NOMO-1 treated with DMSO at 0.1 percent for 48 hours (cell line): ENCODE measurements at regions not wholly inside any gene's neighbourhood (a gene's known extent, or its start where the extent isn't known, plus 50 kb on each side); places are given as distances from the start of the nearest gene placed in this dataset.
A peak's percentile ranks its signal among the peaks of the same experiment; 100 is the strongest.
"Not testable (repeated sequence)": the region's sequence is repeated elsewhere in the genome, so short reads cannot be mapped to it uniquely, and the experiment has no call there.

ENCODE experiments used
- DNase-seq: peaks from one replicate; lab custom pipeline; 2025; ENCODE audit not compliant: unreplicated experiment; lab: John Stamatoyannopoulos, UW

DNA sequence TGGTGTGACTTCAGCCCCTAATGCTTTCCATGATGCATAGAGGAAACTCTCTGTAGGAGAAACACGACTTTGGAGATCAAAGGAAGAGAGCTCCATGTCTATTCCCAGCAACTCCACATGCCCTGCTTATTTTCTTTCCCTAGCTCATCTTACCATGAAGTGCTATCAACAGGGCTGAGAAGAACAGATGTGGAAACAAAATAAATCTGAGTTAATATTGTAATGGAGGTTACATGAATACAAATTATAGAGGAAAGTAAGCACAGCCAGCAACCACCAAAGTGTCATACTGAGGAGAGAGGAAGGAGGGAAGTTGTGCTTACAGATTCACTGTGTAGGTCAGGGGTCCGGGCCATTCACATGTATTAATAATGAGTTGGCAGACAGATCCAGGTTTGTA, 157.5 kb downstream of the RFPL4B start:
- DNase-seq: no peak

DNA sequence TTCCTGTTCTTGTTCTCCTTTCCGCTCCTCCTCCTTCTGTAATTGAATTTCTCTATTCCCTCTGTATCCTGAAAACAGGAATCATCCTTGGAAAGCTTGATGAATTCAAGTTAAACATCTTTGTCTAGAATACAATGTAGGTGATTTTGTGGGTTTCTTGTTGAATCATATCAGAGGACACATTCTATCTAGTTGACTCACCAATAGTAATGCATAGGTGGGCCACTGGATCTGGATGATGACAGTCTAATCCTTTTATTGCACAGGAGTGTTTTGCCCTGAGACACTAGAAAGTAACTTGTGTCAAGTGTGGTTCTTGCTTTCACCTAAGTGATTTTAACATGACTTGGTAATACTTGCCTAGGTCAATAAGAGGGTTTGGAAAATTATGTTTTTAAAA, 164.3 kb downstream of the RFPL4B start:
- DNase-seq: no peak

DNA sequence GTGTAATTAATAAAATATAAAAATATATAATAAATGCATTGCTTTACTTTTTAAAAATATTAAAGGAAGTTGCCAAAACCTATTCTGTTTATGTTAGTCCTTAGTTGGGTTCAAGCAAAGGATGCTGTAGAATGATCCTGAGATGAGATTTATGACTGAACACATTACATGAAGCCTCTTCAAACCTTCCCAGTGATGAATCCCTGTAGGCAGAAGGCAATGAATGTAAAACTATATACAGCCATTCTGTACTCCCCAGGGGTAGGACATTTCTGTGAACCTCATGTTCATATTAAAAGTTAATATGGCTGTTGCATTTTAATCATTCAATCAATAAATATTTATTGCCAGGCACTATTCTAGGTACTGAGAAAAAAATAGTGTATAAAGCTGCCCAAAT, 166.0 kb downstream of the RFPL4B start:
- DNase-seq: no peak

DNA sequence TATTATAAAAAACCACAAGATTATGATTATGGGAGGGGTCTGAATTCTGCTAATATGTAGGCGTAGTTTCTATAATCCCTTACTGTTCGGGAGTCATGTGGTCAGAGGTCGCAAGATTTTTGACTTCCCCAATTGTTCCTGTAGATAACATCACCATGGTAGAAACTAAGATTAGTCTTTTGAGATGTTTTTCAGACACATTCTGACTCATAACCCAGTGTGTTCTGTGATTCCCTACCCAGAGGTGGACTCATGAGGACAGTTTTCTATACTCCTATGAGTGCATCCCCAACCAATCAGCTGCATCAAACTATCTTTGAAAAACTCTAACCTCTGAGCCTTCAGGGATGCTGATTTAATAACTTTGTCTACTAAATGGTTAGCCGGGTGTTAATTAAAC, 175.5 kb downstream of the RFPL4B start:
- DNase-seq: peak; percentile 50

DNA sequence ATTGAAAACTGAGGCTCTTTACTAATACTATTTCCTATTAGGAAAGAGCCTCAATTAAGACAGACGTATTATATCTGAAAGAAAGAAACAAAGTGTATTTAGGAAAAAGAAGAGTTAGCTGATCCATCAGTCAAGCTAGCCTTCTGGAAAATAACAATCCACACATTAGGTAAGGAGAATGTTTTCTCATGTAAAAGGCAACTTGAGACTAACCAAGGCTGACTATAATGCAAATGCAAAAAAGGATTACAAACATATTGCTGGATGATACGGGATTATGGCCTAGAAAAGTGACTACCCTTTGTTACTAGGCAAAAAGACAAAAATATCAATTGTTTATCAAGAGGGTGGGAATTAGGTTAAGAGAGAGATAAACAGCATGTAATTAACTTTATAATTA, 176.9 kb downstream of the RFPL4B start:
- DNase-seq: no peak

DNA sequence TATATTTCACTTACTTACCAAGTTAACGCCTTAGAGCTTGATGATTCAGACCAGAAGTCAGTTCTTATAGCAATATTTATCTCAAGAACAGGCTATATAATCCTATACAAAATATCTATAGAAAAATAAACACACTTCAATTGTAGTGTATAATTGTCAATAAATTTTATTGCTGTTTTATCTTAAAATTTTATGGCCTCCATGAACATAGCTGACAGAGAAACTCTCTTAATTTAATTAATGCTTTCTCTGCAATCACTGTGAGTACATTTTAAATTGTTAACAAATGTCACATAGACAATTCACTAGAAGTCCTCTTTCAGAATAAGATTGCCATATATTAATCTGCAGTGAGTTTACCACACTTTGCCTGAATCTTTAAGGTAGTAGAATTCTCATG, 178.6 kb downstream of the RFPL4B start:
- DNase-seq: no peak

DNA sequence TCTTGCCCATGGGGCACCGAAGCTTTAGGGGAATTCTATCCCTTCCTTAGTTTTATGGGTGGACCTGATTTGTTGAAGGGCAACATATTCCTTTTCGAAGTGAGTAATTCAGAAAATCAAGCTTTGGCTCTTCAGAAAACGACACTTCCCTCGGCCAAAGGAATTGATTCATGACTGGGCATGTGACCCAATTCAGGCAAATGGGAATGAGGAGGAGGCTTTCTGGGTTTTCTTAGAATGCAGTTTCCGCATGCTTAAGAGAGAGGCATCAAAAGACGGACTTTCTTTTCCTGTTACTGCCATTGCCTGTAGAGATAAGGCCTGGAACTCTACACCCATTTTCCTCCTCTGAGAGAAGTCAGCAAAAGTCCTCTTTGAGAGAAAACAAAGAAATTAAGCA, 179.5 kb downstream of the RFPL4B start:
- no peak for DNase-seq

DNA sequence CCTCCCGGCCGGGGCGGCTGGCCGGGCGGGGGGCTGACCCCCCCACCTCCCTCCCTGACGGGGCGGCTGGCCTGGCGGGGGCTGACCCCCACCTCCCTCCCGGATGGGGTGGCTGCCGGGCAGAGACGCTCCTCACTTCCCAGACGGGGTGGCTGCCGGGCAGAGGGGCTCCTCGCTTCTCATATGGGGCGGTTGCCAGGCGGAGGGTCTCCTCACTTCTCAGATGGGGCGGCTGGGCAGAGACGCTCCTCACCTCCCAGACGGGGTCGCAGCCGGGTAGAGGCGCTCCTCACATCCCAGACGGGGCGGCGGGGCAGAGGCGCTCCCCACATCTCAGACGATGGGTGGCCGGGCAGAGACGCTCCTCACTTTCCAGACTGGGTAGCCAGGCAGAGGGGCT, 181.2 kb downstream of the RFPL4B start:
- DNase-seq: not testable (repeated sequence)

DNA sequence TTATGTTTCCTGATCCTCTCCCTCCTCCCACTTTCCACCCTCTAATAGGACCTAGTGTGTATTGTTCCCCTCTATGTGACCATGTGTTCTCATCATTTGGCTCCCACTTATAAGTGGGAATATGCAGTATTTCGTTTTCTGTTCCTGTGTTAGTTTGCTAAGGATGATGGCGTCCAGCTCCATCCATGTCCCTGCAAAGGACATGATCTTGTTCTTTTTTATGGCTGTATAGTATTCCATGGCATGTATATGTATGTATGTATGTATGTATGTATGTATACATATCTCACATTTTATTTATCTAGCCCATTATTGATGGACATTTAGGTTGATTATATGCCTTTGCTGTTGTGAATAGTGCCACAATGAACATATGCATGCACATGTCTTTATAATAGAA, 188.7 kb downstream of the RFPL4B start:
- DNase-seq: no peak

DNA sequence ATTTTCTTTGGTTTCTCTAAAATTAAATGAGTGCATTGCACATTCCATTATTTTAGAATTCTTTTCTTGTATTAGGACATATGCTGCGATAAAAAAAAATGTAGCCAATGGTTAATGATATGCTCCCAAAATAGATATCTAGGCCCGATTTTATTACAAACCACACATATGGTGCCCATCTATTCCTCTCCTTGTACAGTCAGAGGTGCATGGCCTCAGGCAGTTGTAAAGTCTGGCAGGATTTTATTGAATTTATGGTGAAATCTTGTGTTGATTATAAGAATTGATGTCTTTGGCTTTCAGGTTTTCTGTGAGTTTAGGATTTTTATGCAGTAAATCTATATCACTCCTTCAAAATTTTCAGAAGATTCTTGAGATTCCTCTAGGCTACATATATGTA, 192.2 kb downstream of the RFPL4B start:
- no peak for DNase-seq

DNA sequence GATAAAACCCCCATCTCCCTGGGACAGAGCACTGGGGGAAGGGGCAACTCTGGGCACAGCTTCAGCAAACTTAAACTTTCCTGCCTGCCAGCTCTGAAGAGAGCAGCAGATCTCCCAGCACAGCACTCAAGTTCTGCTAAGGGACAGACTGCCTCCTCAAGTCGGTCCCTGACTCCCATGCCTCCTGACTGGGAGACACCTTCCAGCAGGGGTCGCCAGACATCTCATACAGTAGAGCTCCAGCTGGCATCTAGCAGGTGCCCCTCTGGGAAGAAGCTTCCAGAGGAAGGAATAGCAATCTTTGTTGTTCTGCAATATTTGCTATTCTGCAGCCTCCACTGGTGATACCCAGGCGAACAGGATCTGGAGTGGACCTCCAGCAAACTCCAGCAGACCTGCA, 194.7 kb downstream of the RFPL4B start:
- not testable (repeated sequence) for DNase-seq

DNA sequence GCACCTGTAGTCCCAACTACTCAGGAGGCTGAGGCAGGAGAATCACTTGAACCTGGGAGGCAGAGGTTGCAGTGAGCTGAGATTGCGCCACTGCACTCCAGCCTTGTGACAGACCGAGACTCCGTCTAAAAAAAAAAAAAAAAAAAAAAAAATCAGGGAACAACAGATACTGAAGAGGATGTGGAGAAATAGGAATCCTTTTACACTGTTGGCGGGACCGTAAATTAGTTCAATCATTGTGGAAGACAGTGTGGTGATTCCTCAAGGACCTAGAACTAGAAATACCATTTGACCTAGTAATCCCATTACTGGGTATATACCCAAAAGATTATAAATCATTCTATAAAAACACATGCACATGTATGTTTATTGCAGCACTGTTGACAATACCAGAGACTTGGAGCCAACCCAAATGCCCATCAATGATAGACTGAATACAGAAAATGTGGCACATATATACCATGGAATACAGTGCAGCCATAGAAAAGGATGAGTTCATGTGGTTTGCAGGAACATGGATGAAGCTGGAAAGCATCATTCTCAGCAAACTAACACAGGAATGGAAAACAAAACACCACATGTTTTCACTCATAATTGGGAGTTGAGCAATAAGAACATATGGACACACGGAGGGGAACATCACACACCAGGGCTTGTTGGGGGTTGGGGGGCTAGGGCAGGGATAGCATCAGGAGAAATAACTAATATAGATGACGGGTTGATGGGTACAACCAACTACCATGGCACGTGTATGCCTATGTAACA, 200.4 kb downstream of the RFPL4B start:
- DNase-seq: not testable (repeated sequence)

DNA sequence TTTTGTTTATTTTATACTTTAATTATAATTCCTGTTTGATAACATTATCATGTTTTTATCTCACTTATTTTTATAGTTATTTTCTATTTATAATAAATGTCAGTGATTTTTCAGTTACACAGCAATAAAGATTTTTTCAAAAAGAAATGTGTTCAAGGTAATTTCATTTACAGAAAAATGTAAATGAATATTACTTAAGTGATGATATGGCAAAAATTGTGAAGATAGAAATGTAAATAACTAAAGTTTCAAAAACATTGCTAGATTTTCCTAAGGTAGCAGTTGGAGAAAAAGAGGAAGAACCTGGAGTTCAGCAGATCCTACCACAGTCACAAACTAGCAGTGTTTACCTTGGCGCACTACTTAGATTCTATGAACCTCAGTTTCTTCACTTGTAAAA, 202.6 kb downstream of the RFPL4B start:
- no peak for DNase-seq

DNA sequence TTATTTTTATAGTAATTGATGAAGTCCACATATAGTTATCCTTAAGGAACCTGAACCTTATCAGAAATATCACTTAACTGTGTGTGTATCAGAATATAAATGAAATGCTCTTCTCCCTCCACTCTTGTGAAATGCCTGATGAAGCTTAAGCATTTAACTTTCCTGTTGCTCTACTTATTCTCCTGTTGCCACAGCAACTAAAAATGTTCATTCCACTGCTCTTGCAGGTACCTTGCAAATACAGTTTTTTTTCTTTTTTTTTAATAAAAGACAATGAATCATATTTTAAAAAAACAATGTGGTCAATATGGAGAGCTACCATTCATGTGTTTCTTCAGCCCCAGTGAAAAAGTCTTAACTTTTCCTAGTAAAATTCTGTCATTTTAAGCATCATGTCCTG, 210.3 kb downstream of the RFPL4B start:
- no peak for DNase-seq

DNA sequence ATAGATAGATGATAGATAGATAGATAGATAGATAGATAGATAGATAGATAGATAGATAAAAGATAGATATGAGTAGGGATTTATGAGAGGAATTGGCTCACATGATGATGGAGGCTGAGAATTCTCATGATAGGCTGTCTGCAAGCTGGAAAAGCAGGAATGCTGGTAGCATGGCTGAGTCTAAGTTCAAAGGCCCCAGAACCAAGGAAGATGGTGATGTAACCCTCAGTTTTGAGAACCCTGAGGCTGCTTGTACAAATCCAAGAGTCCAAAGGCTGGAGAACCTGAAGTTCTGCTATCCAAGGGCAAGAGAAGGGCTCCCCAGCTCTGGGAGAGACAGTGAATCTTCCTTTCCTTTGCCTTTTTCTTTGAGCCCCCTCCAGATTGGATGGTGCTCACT, 210.8 kb downstream of the RFPL4B start:
- DNase-seq: no peak

DNA sequence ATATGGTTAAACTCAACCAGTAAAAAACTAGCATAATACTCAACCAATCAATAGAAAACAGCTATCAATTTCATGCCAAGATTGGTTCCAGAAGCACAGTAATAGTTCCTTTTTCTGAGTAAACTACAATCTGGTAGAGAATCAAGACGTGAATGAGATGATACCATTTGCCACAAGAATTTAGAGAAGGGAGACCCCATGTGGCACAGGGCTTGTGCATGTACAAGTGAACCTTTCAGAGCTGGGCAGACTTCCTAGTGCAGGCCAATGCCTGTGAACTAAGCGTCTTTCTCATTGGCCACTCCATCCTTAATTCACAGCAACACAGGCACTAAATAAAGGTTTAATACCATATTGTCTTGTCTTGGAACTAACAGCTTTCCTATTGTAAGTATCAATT, 213.5 kb downstream of the RFPL4B start:
- DNase-seq: peak; percentile 48

DNA sequence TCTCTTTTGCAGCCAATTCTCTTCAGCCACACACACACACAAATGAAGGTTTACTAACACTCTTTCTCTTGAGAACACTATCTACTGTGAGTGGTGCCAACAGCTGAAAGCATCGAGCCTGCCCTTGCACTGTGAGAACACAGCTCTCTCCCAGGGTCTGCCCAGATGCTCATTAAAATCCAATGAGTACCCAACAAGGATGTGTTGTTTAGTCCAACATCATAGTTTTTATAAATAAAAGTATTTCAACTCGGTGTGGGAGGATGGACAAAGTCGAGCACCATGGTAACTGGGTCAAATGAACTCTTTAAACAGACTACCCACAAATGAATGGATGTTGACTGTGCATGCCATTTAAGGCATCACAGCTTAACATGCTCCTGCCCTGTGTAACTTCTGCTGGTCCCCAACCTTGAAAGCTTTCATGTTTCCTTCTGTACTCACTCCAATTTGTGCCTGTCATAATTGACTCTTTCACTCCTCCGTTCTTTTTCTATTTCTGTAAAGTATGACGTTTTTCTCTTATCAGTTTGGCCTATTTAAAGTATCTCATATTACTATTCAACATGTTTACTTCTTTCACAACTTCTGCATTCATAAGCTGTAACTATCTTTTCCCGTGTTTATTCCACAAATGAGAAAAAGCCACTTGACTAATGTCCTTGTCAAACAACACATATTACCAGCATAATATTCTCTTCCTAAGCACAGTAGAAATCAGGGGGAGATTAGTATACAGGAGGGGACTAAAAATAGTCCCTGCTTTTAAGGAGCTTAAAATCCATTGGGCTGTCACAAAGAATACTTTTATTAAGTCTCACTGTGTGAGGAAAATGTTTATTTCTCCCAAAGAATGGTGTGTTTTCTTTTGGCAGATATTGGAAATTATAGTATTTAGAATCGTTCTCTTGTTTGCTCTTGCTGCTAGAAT, 215.4 kb downstream of the RFPL4B start:
- DNase-seq: no peak

DNA sequence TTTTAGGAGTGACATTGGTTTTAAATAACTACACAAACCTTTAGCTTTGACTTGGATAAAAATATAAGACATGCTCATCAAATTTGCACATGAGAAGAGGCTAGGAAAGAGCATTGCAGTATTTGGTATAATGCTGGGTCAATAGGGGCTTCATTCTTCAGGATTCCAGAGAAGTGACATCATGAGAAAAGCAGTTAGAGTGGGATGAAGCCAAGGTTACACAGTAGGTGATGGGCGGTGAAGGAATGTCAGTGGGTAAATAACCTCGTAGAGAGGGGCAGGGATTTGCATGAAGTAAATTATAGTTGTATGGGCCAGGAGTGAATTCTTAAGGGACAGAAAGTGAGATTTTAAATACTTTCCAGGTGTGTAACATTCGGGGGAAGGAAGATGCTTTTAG, 216.2 kb downstream of the RFPL4B start:
- DNase-seq: no peak

DNA sequence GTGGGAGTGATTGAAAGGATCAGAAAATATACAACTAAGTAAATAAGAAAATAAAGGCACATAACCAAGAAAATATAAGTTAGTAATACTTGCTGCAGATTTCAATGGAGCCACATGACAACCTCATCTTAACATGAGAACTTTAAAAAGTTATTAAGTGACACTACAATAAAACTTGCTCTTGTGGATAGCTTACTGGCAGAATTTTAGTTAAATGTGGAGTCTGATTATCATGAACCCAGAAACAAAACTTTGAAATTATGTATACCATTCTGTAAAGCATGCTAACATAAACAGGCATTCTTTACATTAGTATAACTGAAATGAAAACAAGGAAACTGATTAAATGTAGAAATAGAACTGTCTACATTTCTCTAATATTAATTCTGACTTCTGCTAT, 220.9 kb downstream of the RFPL4B start:
- DNase-seq: no peak

DNA sequence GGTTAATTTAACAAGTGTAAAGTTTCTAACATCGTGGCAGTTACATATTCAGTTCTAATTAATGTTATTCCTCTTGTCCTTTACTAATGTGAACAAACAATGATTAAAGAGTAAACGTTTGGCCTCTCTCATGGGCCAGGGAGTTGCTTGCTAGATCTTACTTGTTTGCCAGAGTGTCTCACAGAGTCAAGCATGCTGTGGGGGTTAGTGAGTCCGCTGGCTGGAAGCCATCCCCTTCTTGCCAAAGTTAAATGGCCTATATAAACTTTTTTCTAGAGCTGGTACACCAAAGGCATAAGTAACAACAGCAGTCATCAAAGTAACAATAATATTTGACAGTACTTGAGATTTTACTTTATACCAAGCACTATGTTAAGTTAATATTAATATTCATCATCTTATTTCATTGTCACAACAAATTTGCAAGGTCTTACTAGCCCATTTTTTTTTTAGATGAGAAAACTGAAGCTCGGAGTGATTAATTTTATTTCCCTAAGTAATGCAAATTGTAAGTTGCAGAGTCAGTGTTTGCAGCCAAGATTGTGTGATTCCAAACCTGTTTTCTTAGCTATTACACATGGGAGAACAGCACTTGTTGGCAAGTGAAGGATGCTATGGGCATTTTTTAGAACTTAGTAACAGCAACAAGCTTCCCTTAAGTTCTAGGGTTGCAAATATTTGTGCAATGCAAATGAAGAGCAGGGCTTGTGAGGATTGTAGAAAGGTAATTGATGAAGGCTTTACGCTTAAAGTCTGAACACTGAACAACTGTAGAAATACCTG, 224.5 kb downstream of the RFPL4B start:
- DNase-seq: no peak

DNA sequence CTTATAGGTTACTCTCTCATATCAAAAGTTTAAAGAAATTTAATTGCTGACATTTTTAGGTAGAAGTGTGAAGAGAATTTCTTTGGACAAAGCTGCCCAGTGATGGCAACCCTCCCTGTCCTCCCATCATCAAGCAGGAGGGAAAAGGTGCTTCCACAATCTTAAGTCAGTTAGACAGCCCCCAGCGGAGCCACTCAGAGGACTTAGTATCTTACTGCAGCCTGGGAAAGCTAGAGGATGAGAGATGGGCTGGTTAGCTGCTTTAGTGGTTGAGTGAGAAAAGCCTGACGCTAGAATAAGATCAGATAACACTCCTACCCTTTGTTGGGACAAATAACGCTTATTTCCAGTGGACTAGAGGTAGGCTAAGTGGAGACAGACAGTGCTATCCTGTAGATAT, 227.1 kb downstream of the RFPL4B start:
- DNase-seq: no peak
